GM20000 (cell line): ENCODE measurements at regions not wholly inside any gene's neighbourhood (a gene's known extent, or its start where the extent isn't known, plus 50 kb on each side); places are given as distances from the start of the nearest gene placed in this dataset.

Source experiments
- DNase-seq: peaks from one replicate; pipeline ENCODE4 v3.0.0; 2012; ENCODE audit warnings: low spot score
- CTCF ChIP-seq: IDR thresholded peaks from 2 replicates; pipeline ENCODE4 v1.5.1; 2012; ENCODE audit warnings: mild to moderate bottlenecking, control low read depth; ENCODE audit errors: extremely low read depth, missing control alignments

- DNase-seq: no peak
- no peak for TF ChIP-seq CTCF
Observed at GRCh38 chr5:51273021-51273420, 110.2 kb upstream of the ISL1 start.

- DNase-seq: no peak
- no peak for TF ChIP-seq CTCF
Observed at GRCh38 chr5:51273871-51274270, 109.4 kb upstream of the ISL1 start.

GRCh38 chr5:51275428-51275827 lies 107.8 kb upstream of the ISL1 start:
- DNase-seq: no peak
- TF ChIP-seq CTCF: no peak

GRCh38 chr5:51276250-51276649 lies 107.0 kb upstream of the ISL1 start:
- TF ChIP-seq CTCF: no peak
- DNase-seq: no peak

GRCh38 chr5:51278539-51278938 lies 104.7 kb upstream of the ISL1 start:
- no peak for TF ChIP-seq CTCF
- DNase-seq: no peak

GRCh38 chr5:51279983-51280706 lies 103.1 kb upstream of the ISL1 start:
- DNase-seq: no peak
- TF ChIP-seq CTCF: no peak

GRCh38 chr5:51286046-51286445 lies 97.2 kb upstream of the ISL1 start:
- DNase-seq: no peak
- TF ChIP-seq CTCF: no peak
